PFSK-1 (cell line): ENCODE measurements at regions not wholly inside any gene's neighbourhood (a gene's known extent, or its start where the extent isn't known, plus 50 kb on each side); places are given as distances from the start of the nearest gene placed in this dataset.

ENCODE experiments used
- POLR2AphosphoS5 ChIP-seq: IDR thresholded peaks from 2 replicates; pipeline ENCODE4 v1.6.1; 2012; ENCODE audit warnings: low read depth, mild to moderate bottlenecking, control low read depth, low read length, moderate library complexity
- SIN3A ChIP-seq: IDR thresholded peaks from 2 replicates; pipeline ENCODE4 v1.6.1; 2012; ENCODE audit warnings: mild to moderate bottlenecking, low read length, moderate library complexity, borderline replicate concordance; ENCODE audit not compliant: insufficient read depth
- TAF1 ChIP-seq: IDR thresholded peaks from 2 replicates; pipeline ENCODE4 v1.6.1; 2012; ENCODE audit warnings: low read length, control low read depth, borderline replicate concordance; ENCODE audit not compliant: insufficient read depth

GRCh38 chr2:177048981-177049380 lies 163.6 kb upstream of the HNRNPA3 start:
- no peak for TF ChIP-seq POLR2AphosphoS5
- TF ChIP-seq SIN3A: no peak
- TF ChIP-seq TAF1: no peak
